Astrocyte (in vitro differentiated cells and primary cell): ENCODE measurements at regions not wholly inside any gene's neighbourhood (a gene's known extent, or its start where the extent isn't known, plus 50 kb on each side); places are given as distances from the start of the nearest gene placed in this dataset.

Experiments used
- EZH2 ChIP-seq: IDR thresholded peaks from 2 replicates; pipeline ENCODE4 v1.6.1; 2012; ENCODE audit warnings: mild to moderate bottlenecking, low read length, inconsistent platforms; ENCODE audit not compliant: insufficient read depth
- TF ChIP-seq, protein P1 (sequence below): IDR thresholded peaks from 2 replicates; pipeline ENCODE4 v1.5.1; 2011; ENCODE audit warnings: low read depth, mild to moderate bottlenecking, inconsistent platforms, low read length, moderate library complexity; ENCODE audit not compliant: insufficient read depth

DNA sequence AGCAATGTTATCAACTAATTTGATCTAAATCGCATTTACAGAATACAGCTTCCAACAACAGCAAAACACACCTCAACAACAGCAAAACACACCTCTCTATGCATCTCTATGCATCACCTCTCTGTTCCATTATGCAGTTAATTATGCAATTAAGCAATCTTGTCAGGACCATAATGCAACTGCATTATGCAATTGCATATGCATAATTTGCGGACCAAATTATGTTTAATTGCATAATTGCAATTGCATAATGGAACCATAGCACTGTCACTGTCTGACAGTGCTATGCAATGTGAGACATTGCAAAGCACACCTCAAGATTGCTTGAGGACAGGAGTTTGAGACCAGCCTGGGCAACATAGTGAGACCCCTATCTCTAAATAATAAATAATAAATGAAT, 80.4 kb upstream of the PRSS3 start:
- TF ChIP-seq, protein P1, sequence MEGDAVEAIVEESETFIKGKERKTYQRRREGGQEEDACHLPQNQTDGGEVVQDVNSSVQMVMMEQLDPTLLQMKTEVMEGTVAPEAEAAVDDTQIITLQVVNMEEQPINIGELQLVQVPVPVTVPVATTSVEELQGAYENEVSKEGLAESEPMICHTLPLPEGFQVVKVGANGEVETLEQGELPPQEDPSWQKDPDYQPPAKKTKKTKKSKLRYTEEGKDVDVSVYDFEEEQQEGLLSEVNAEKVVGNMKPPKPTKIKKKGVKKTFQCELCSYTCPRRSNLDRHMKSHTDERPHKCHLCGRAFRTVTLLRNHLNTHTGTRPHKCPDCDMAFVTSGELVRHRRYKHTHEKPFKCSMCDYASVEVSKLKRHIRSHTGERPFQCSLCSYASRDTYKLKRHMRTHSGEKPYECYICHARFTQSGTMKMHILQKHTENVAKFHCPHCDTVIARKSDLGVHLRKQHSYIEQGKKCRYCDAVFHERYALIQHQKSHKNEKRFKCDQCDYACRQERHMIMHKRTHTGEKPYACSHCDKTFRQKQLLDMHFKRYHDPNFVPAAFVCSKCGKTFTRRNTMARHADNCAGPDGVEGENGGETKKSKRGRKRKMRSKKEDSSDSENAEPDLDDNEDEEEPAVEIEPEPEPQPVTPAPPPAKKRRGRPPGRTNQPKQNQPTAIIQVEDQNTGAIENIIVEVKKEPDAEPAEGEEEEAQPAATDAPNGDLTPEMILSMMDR: no peak
- TF ChIP-seq EZH2: no peak
